Calu3 (cell line): ENCODE measurements at regions not wholly inside any gene's neighbourhood (a gene's known extent, or its start where the extent isn't known, plus 50 kb on each side); places are given as distances from the start of the nearest gene placed in this dataset.

Source experiments
- BruUV-seq: library from RNA; stranded (reverse); fragments of 400-500 nt; replicated peaks from 2 replicates; lab custom pipeline; 2021; lab: Mats Ljungman, UMichigan
- CTCF ChIA-PET: fragments of 300-600 bp; sonication (Branson Sonifier 250); formaldehyde crosslinking; loops from one replicate; lab custom pipeline; 2022; ENCODE audit warnings: antibody characterized with exemption; lab: Charles Lee
- DNase-seq: peaks from one replicate; pipeline ENCODE4 v3.0.0; 2022
- H3K27ac Mint-ChIP-seq: one replicate; pipeline ENCODE4 v1.8.0; 2022; ENCODE audit warnings: mixed read lengths; ENCODE audit not compliant: unreplicated experiment
- H3K27me3 Mint-ChIP-seq: one replicate; pipeline ENCODE4 v1.8.0; 2022; ENCODE audit warnings: mixed read lengths; ENCODE audit not compliant: unreplicated experiment
- H3K36me3 Mint-ChIP-seq: one replicate; pipeline ENCODE4 v1.8.0; 2022; ENCODE audit warnings: mild to moderate bottlenecking, moderate library complexity, mixed read lengths; ENCODE audit not compliant: insufficient read depth, unreplicated experiment
- H3K4me1 Mint-ChIP-seq: one replicate; pipeline ENCODE4 v1.8.0; 2022; ENCODE audit warnings: mild to moderate bottlenecking, low read depth, mixed read lengths; ENCODE audit not compliant: unreplicated experiment
- H3K4me3 Mint-ChIP-seq: one replicate; pipeline ENCODE4 v1.8.0; 2022; ENCODE audit warnings: mild to moderate bottlenecking, low read depth, moderate library complexity, mixed read lengths; ENCODE audit not compliant: unreplicated experiment
- H3K9me3 Mint-ChIP-seq: one replicate; pipeline ENCODE4 v1.8.0; 2022; ENCODE audit warnings: low read depth, mixed read lengths; ENCODE audit not compliant: unreplicated experiment
- intact Hi-C: fragments of 100-400 bp; cut with micrococcal nuclease; formaldehyde crosslinking; loops from one replicate; pipeline ENCODE4 v1.10.0; 2022; ENCODE audit not compliant: unreplicated experiment
- TF ChIP-seq, protein P1 (sequence below): fragments of 200-600 bp; IDR thresholded peaks from one replicate; pipeline ENCODE4 v1.8.0; 2022; ENCODE audit warnings: antibody characterized with exemption; ENCODE audit not compliant: unreplicated experiment

DNA sequence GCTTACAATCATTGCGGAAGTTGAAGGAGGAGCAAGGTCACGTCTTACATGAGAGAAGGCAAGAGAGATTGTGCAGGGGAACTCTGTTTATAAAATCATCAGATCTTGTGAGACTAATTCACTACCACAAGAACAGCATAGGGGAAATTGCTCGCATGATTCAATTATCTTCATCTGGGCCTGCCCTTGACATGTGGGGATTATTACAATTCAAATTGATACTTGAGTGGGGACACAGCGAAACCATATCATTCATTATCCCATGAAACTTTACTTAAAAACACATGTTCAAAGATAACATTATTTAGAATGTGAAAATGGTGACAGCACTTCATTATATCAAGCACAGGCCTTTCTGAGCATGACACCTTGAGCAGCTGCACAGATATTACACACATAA, 1087.8 kb downstream of the C4orf33 start:
- Mint-ChIP-seq H3K4me3 (no peak overlapping the region), H3K27me3 (no peaks in the 10 kb centered on the region), H3K36me3 (no peaks in the 10 kb centered on the region), H3K4me1 (no peaks in the 10 kb centered on the region), H3K27ac (no peak overlapping the region), H3K9me3 (no peaks in the 10 kb centered on the region)
- DNase-seq: no peak
- TF ChIP-seq, protein P1, sequence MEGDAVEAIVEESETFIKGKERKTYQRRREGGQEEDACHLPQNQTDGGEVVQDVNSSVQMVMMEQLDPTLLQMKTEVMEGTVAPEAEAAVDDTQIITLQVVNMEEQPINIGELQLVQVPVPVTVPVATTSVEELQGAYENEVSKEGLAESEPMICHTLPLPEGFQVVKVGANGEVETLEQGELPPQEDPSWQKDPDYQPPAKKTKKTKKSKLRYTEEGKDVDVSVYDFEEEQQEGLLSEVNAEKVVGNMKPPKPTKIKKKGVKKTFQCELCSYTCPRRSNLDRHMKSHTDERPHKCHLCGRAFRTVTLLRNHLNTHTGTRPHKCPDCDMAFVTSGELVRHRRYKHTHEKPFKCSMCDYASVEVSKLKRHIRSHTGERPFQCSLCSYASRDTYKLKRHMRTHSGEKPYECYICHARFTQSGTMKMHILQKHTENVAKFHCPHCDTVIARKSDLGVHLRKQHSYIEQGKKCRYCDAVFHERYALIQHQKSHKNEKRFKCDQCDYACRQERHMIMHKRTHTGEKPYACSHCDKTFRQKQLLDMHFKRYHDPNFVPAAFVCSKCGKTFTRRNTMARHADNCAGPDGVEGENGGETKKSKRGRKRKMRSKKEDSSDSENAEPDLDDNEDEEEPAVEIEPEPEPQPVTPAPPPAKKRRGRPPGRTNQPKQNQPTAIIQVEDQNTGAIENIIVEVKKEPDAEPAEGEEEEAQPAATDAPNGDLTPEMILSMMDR: no peak
- BruUV-seq: no TSS peak
- intact Hi-C loops: no loop called here
- CTCF ChIA-PET: no interaction called here

- TF ChIP-seq, protein P1: no peak
- intact Hi-C loops: no loop called here
- no peaks in the 10 kb centered on the region for H3K9me3 Mint-ChIP-seq
- no peaks in the 10 kb centered on the region for H3K36me3 Mint-ChIP-seq
- DNase-seq: no peak
- no peak overlapping the region for H3K4me3 Mint-ChIP-seq
- H3K27me3 Mint-ChIP-seq: no peaks in the 10 kb centered on the region
- no TSS peak for BruUV-seq
- CTCF ChIA-PET: no interaction called here
- H3K27ac Mint-ChIP-seq: no peak overlapping the region
- no peaks in the 10 kb centered on the region for H3K4me1 Mint-ChIP-seq
Measured at GRCh38 chr4:130185123-130185522, 1089.2 kb downstream of the C4orf33 start.

GRCh38 chr4:130186931-130187330, 1091.0 kb downstream of the C4orf33 start:
- Mint-ChIP-seq H3K4me1 (no peaks in the 10 kb centered on the region), H3K4me3 (no peak overlapping the region), H3K9me3 (no peaks in the 10 kb centered on the region), H3K36me3 (no peaks in the 10 kb centered on the region), H3K27me3 (no peaks in the 10 kb centered on the region), H3K27ac (no peak overlapping the region)
- CTCF ChIA-PET: no interaction called here
- no peak for DNase-seq
- intact Hi-C loops: no loop called here
- TF ChIP-seq, protein P1: no peak
- BruUV-seq: no TSS peak

GRCh38 chr4:130187587-130187986, 1091.6 kb downstream of the C4orf33 start:
- H3K4me1 Mint-ChIP-seq: no peaks in the 10 kb centered on the region

More at GRCh38 chr4:130187587-130187986, 1091.6 kb downstream of the C4orf33 start:
- Mint-ChIP-seq H3K4me3 (no peak overlapping the region), H3K27me3 (no peaks in the 10 kb centered on the region), H3K27ac (no peak overlapping the region), H3K9me3 (no peaks in the 10 kb centered on the region), H3K36me3 (no peaks in the 10 kb centered on the region)
- intact Hi-C loops: no loop called here
- no peak for DNase-seq
- no TSS peak for BruUV-seq
- TF ChIP-seq, protein P1: no peak
- CTCF ChIA-PET: no interaction called here
